ENCODE measurements at regions not wholly inside any gene's neighbourhood (a gene's known extent, or its start where the extent isn't known, plus 50 kb on each side); places are given as distances from the start of the nearest gene placed in this dataset.

- H3K4me1 ChIP-seq (ENCODE audit: control insufficient read depth, insufficient read depth, low read length), result no peaks in the 10 kb centered on the region
- no peak overlapping the region for H3K27ac ChIP-seq (ENCODE audit: low read depth, low read length)
- H3K4me3 ChIP-seq (ENCODE audit: low read length), result no peak overlapping the region
- H3K36me3 ChIP-seq (ENCODE audit: control insufficient read depth, insufficient read depth, low read length), result no peaks in the 10 kb centered on the region
- no peak overlapping the region for H3K9ac ChIP-seq (ENCODE audit: low read length)
- H3K27me3 ChIP-seq (ENCODE audit: control insufficient read depth, insufficient read depth, low read length), result no peaks in the 10 kb centered on the region
Observed at GRCh38 chr1:195590649-195591048, 1017.6 kb downstream of the KCNT2 start.

GRCh38 chr1:195584870-195585624 lies 1023.2 kb downstream of the KCNT2 start:
- H3K27ac ChIP-seq (ENCODE audit: low read depth, low read length), result no peak overlapping the region
- H3K4me3 ChIP-seq (ENCODE audit: low read length), result no peak overlapping the region
- H3K36me3 ChIP-seq (ENCODE audit: control insufficient read depth, insufficient read depth, low read length), result no peaks in the 10 kb centered on the region
- H3K9ac ChIP-seq (ENCODE audit: low read length), result no peak overlapping the region
- H3K4me1 ChIP-seq (ENCODE audit: control insufficient read depth, insufficient read depth, low read length), result no peaks in the 10 kb centered on the region
- H3K27me3 ChIP-seq (ENCODE audit: control insufficient read depth, insufficient read depth, low read length), result no peaks in the 10 kb centered on the region

GRCh38 chr1:195580988-195581387 lies 1027.3 kb downstream of the KCNT2 start:
- H3K27ac ChIP-seq (ENCODE audit: low read depth, low read length), result no peak overlapping the region

DNA sequence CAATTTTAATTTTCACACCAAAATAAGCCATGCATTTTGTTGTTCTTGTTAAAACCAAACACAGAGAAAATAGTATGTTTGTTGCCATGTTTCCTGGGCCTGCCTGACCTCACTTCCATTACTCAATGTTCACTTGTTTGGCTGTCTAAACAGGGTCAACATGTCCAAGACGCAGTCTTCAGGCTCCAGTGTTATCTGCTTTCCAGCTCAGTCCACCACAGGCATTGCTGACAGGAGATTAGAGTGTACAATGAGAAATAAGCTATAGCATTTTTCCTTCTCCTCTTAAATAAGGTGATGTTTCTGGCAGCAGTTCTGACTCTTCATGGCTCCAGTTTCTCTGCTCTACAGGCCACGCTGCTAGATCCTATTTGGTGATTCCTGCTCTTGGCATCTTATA lies 1030.5 kb downstream of the KCNT2 start:
- Histone ChIP-seq H3K4me3 (ENCODE audit: low read length) (no peak overlapping the region), H3K9ac (ENCODE audit: low read length) (no peak overlapping the region), H3K27me3 (ENCODE audit: control insufficient read depth, insufficient read depth, low read length) (no peaks in the 10 kb centered on the region), H3K27ac (ENCODE audit: low read depth, low read length) (no peak overlapping the region), H3K4me1 (ENCODE audit: control insufficient read depth, insufficient read depth, low read length) (no peaks in the 10 kb centered on the region), H3K36me3 (ENCODE audit: control insufficient read depth, insufficient read depth, low read length) (no peaks in the 10 kb centered on the region)

More at GRCh38 chr1:195580988-195581387, 1027.3 kb downstream of the KCNT2 start:
- Histone ChIP-seq H3K4me3 (ENCODE audit: low read length) (no peak overlapping the region), H3K9ac (ENCODE audit: low read length) (no peak overlapping the region), H3K27me3 (ENCODE audit: control insufficient read depth, insufficient read depth, low read length) (no peaks in the 10 kb centered on the region), H3K4me1 (ENCODE audit: control insufficient read depth, insufficient read depth, low read length) (no peaks in the 10 kb centered on the region), H3K36me3 (ENCODE audit: control insufficient read depth, insufficient read depth, low read length) (no peaks in the 10 kb centered on the region)

GRCh38 chr1:195576641-195577040 lies 1031.6 kb downstream of the KCNT2 start:
- H3K9ac ChIP-seq (ENCODE audit: low read length), result no peak overlapping the region
- H3K27me3 ChIP-seq (ENCODE audit: control insufficient read depth, insufficient read depth, low read length), result no peaks in the 10 kb centered on the region
- H3K27ac ChIP-seq (ENCODE audit: low read depth, low read length), result no peak overlapping the region
- no peak overlapping the region for H3K4me3 ChIP-seq (ENCODE audit: low read length)
- no peaks in the 10 kb centered on the region for H3K36me3 ChIP-seq (ENCODE audit: control insufficient read depth, insufficient read depth, low read length)
- H3K4me1 ChIP-seq (ENCODE audit: control insufficient read depth, insufficient read depth, low read length), result no peaks in the 10 kb centered on the region

DNA sequence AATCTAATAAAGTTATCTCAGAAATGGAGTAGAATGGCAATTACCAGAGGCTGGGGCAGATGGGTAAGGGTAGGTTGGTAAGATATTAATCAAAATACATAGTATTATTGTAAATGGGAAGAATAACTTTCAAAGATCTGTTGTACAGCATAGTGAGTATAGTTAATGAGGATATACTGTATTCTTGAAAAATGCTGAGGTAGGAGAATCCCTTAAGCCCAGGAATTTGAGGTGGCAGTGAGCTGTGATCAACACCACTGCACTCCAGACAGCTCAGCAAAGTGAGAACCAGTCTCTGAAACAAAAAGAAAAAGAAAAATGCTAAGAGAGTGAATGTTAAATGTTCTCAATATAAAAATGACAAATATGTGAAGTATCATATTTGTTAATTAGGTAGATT lies 1033.7 kb downstream of the KCNT2 start:
- H3K4me3 ChIP-seq (ENCODE audit: low read length), result no peak overlapping the region
- no peaks in the 10 kb centered on the region for H3K4me1 ChIP-seq (ENCODE audit: control insufficient read depth, insufficient read depth, low read length)
- no peaks in the 10 kb centered on the region for H3K27me3 ChIP-seq (ENCODE audit: control insufficient read depth, insufficient read depth, low read length)
- H3K27ac ChIP-seq (ENCODE audit: low read depth, low read length), result no peak overlapping the region
- no peak overlapping the region for H3K9ac ChIP-seq (ENCODE audit: low read length)
- no peaks in the 10 kb centered on the region for H3K36me3 ChIP-seq (ENCODE audit: control insufficient read depth, insufficient read depth, low read length)

- H3K36me3 ChIP-seq (ENCODE audit: control insufficient read depth, insufficient read depth, low read length), result no peaks in the 10 kb centered on the region
- no peak overlapping the region for H3K4me3 ChIP-seq (ENCODE audit: low read length)
- H3K4me1 ChIP-seq (ENCODE audit: control insufficient read depth, insufficient read depth, low read length), result no peaks in the 10 kb centered on the region
- H3K27ac ChIP-seq (ENCODE audit: low read depth, low read length), result no peak overlapping the region
- no peaks in the 10 kb centered on the region for H3K27me3 ChIP-seq (ENCODE audit: control insufficient read depth, insufficient read depth, low read length)
- no peak overlapping the region for H3K9ac ChIP-seq (ENCODE audit: low read length)
Observed at GRCh38 chr1:195569934-195570333, 1038.3 kb downstream of the KCNT2 start.

DNA sequence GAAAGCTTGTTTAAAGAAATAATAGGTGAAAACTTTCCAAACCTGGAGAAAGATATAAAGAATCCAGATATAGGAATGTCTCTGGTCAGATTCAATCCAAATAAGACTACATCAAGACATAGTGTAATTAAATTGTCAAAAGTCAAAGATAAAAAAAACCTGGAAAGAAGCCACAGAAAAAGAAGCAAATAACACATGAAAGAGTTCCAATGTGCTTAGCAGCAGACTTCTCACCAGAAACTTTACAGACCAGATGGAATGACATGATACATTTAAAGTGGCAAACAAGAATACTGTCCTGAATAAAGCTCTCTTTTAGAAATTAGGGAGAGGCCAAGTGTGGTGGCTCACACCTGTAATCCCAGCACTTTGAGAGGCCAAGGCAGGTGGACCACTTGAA lies 1039.9 kb downstream of the KCNT2 start:
- Histone ChIP-seq H3K27ac (ENCODE audit: low read depth, low read length) (no peak overlapping the region), H3K4me1 (ENCODE audit: control insufficient read depth, insufficient read depth, low read length) (no peaks in the 10 kb centered on the region), H3K36me3 (ENCODE audit: control insufficient read depth, insufficient read depth, low read length) (no peaks in the 10 kb centered on the region), H3K4me3 (ENCODE audit: low read length) (no peak overlapping the region), H3K27me3 (ENCODE audit: control insufficient read depth, insufficient read depth, low read length) (no peaks in the 10 kb centered on the region), H3K9ac (ENCODE audit: low read length) (no peak overlapping the region)

DNA sequence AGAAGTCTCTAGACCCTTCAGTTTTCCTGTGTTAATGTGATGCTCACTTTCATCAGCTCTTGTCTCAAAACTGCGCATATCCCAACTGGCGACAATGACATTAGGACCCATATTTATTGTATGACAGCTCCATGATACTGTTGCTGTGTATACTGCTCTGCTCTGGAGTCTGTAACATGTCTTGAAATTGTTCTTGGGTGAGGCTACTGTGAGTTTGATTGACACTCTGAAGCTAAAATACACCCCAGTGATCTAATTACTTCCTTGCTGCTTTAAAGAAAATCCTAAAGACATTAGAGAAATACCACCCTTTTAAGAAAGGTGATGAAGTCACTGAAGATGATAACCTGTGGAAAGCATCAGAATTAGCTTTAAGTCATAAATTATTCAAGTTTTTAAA lies 1046.2 kb downstream of the KCNT2 start:
- Histone ChIP-seq H3K4me3 (ENCODE audit: low read length) (no peak overlapping the region), H3K27me3 (ENCODE audit: control insufficient read depth, insufficient read depth, low read length) (no peaks in the 10 kb centered on the region), H3K4me1 (ENCODE audit: control insufficient read depth, insufficient read depth, low read length) (no peaks in the 10 kb centered on the region), H3K9ac (ENCODE audit: low read length) (no peak overlapping the region), H3K36me3 (ENCODE audit: control insufficient read depth, insufficient read depth, low read length) (no peaks in the 10 kb centered on the region), H3K27ac (ENCODE audit: low read depth, low read length) (no peak overlapping the region)

DNA sequence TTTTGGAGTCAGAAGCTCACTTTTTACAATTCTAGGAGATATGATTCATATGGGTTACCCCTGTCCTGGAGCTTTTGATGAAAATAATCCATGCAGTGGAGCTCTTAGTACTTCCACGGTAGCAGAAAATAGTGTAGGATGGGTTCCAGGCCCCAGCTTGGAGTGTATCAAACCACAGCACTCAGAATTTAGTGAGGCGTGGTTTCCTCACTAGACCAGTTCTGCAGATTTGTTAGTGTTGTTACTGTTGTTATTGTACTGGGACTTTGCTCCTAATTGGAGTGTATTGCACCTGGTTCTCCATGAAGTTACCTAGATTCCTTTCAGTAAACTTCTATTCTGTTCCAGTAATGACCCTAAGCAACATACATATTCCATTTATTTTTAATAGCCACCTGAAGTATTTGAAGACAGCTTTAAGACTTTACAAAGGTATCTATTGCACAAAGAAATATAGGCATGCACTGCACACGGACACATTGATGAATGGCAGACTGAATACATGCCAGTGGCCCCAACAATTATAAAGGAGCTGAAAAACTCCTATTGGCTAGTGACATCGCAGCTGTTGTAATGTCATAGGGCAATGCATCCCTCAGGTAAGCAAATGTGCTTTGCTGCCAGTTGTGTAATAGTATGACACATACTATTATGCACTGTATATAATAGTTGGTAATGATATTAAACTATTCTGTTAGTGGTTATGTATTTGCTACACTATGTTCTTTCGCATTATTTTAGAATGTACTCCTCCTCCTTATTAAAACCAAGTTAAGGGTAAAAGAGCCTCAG lies 1058.0 kb downstream of the KCNT2 start:
- no peak overlapping the region for H3K27ac ChIP-seq (ENCODE audit: low read depth, low read length)
- H3K4me3 ChIP-seq (ENCODE audit: low read length), result no peak overlapping the region
- no peaks in the 10 kb centered on the region for H3K4me1 ChIP-seq (ENCODE audit: control insufficient read depth, insufficient read depth, low read length)
- H3K27me3 ChIP-seq (ENCODE audit: control insufficient read depth, insufficient read depth, low read length), result no peaks in the 10 kb centered on the region
- no peaks in the 10 kb centered on the region for H3K36me3 ChIP-seq (ENCODE audit: control insufficient read depth, insufficient read depth, low read length)
- no peak overlapping the region for H3K9ac ChIP-seq (ENCODE audit: low read length)

GRCh38 chr1:195530961-195531360 lies 1077.3 kb downstream of the KCNT2 start:
- Histone ChIP-seq H3K4me3 (ENCODE audit: low read length) (no peak overlapping the region), H3K27me3 (ENCODE audit: control insufficient read depth, insufficient read depth, low read length) (no peaks in the 10 kb centered on the region), H3K9ac (ENCODE audit: low read length) (no peak overlapping the region), H3K36me3 (ENCODE audit: control insufficient read depth, insufficient read depth, low read length) (no peaks in the 10 kb centered on the region), H3K4me1 (ENCODE audit: control insufficient read depth, insufficient read depth, low read length) (no peaks in the 10 kb centered on the region), H3K27ac (ENCODE audit: low read depth, low read length) (no peak overlapping the region)

GRCh38 chr1:195529881-195530280 lies 1078.4 kb downstream of the KCNT2 start:
- Histone ChIP-seq H3K27me3 (ENCODE audit: control insufficient read depth, insufficient read depth, low read length) (no peaks in the 10 kb centered on the region), H3K36me3 (ENCODE audit: control insufficient read depth, insufficient read depth, low read length) (no peaks in the 10 kb centered on the region), H3K4me1 (ENCODE audit: control insufficient read depth, insufficient read depth, low read length) (no peaks in the 10 kb centered on the region), H3K4me3 (ENCODE audit: low read length) (no peak overlapping the region), H3K27ac (ENCODE audit: low read depth, low read length) (no peak overlapping the region), H3K9ac (ENCODE audit: low read length) (no peak overlapping the region)

DNA sequence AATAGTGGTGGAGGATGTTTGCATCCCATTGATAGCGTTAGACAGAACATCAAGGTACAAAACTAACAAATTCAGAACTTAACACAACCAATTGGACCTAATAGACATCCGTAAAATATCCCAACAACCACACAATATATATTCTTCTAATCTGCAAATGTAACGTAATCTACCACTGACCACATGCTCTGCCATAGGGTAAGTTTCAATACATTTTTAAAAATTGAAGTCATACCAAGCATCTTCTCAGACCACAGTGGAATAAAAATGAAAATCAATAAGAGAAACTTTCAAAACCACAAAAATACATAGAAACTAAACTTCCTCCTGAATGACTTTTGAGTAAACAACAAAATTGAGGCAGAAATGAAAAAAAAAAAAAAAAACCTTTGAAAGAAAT lies 1087.5 kb downstream of the KCNT2 start:
- Histone ChIP-seq H3K36me3 (ENCODE audit: control insufficient read depth, insufficient read depth, low read length) (no peaks in the 10 kb centered on the region), H3K9ac (ENCODE audit: low read length) (no peak overlapping the region), H3K27ac (ENCODE audit: low read depth, low read length) (no peak overlapping the region), H3K27me3 (ENCODE audit: control insufficient read depth, insufficient read depth, low read length) (no peaks in the 10 kb centered on the region), H3K4me1 (ENCODE audit: control insufficient read depth, insufficient read depth, low read length) (no peaks in the 10 kb centered on the region), H3K4me3 (ENCODE audit: low read length) (no peak overlapping the region)
